ENCODE measurements at regions not wholly inside any gene's neighbourhood (a gene's known extent, or its start where the extent isn't known, plus 50 kb on each side); places are given as distances from the start of the nearest gene placed in this dataset.

DNA sequence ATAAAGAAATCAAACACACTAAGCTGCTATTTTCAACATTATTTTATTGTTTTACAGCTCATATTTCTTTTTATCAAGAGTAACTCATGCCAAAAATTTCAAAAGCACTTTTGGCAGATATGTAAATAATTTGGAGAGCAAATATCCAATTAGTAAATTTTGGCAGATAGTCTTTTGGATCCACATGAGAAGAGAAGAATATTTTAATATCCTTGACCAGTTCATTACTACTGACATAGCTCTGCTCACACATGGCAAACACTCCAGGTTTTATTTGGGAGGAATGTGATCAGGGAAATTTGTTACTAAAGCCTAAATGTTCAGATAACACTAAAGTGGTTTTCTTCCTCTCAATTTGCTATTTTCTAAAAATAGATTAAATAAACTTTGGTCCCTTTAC is 1054.3 kb downstream of the FAT4 start:
- Histone ChIP-seq H3K4me2 (ENCODE audit: low read depth, low read length) (no peak overlapping the region), H3K79me2 (ENCODE audit: low read length) (no peaks in the 10 kb centered on the region), H3K27ac (ENCODE audit: low read length) (no peak overlapping the region), H3K9me3 (replicated peaks; ENCODE audit: insufficient read depth, low read length) (no peaks in the 10 kb centered on the region), H3K4me1 (ENCODE audit: low read length) (no peaks in the 10 kb centered on the region), H3K36me3 (replicated peaks; ENCODE audit: insufficient read depth, low read length) (no peaks in the 10 kb centered on the region), H4K20me1 (ENCODE audit: insufficient read depth, low read length) (no peaks in the 10 kb centered on the region), H3F3A (ENCODE audit: insufficient read depth, low read length) (no peaks in the 10 kb centered on the region), H3K4me3 (ENCODE audit: low read length) (no peak overlapping the region), H2AFZ (ENCODE audit: low read length) (no peak overlapping the region), H3K27me3 (replicated peaks; ENCODE audit: insufficient read depth, low read length) (no peaks in the 10 kb centered on the region), H3K9ac (ENCODE audit: low read length) (no peak overlapping the region), H3K9me2 (replicated peaks; ENCODE audit: insufficient read depth, low read length) (no peaks in the 10 kb centered on the region)
- DNase-seq, result no peak
- TF ChIP-seq EZH2phosphoT487 (IDR thresholded peaks at IDR 0.05; ENCODE audit: low read length) (no peak), EZH2 (optimal IDR thresholded peaks at IDR 0.05; ENCODE audit: low read depth, low read length) (no peak), CTCF (IDR thresholded peaks at IDR 0.05; ENCODE audit: low read length) (no peak)

DNA sequence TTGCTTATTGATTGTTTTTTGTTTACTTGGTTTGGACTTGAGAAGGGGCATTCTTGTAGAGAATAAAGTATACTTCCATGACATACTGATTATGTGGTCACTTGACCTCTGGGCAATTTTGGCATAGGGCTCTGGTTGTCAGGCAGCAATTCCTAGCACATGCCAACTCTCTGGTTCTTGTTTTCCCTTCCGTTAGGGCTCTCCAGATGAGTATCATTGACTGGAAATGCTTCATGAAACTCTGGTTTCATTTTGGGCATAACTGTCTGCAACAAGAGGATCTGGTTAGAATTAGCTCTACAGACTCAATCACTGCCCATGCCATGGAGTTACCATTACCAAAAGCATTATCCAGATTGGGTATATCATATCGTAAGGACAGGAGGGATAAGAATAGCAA is 1057.9 kb downstream of the FAT4 start:
- DNase-seq, result no peak
- no peaks in the 10 kb centered on the region for H3K9me3 ChIP-seq (replicated peaks; ENCODE audit: insufficient read depth, low read length)
- H3K4me1 ChIP-seq (ENCODE audit: low read length), result no peaks in the 10 kb centered on the region
- no peaks in the 10 kb centered on the region for H4K20me1 ChIP-seq (ENCODE audit: insufficient read depth, low read length)
- H3K27me3 ChIP-seq (replicated peaks; ENCODE audit: insufficient read depth, low read length), result no peaks in the 10 kb centered on the region
- H2AFZ ChIP-seq (ENCODE audit: low read length), result no peak overlapping the region
- TF ChIP-seq CTCF (IDR thresholded peaks at IDR 0.05; ENCODE audit: low read length) (no peak), EZH2 (optimal IDR thresholded peaks at IDR 0.05; ENCODE audit: low read depth, low read length) (no peak), EZH2phosphoT487 (IDR thresholded peaks at IDR 0.05; ENCODE audit: low read length) (no peak)
- H3K36me3 ChIP-seq (replicated peaks; ENCODE audit: insufficient read depth, low read length), result no peaks in the 10 kb centered on the region
- no peaks in the 10 kb centered on the region for H3K79me2 ChIP-seq (ENCODE audit: low read length)
- H3K4me2 ChIP-seq (ENCODE audit: low read depth, low read length), result no peak overlapping the region
- no peak overlapping the region for H3K4me3 ChIP-seq (ENCODE audit: low read length)
- H3K9ac ChIP-seq (ENCODE audit: low read length), result no peak overlapping the region
- no peaks in the 10 kb centered on the region for H3F3A ChIP-seq (ENCODE audit: insufficient read depth, low read length)
- H3K9me2 ChIP-seq (replicated peaks; ENCODE audit: insufficient read depth, low read length), result no peaks in the 10 kb centered on the region
- H3K27ac ChIP-seq (ENCODE audit: low read length), result no peak overlapping the region

GRCh38 chr4:126375462-126376054 is 1060.8 kb downstream of the FAT4 start:
- no peak overlapping the region for H3K9ac ChIP-seq (ENCODE audit: low read length)
- no peaks in the 10 kb centered on the region for H3K27me3 ChIP-seq (replicated peaks; ENCODE audit: insufficient read depth, low read length)
- no peaks in the 10 kb centered on the region for H3F3A ChIP-seq (ENCODE audit: insufficient read depth, low read length)
- no peak for TF ChIP-seq CTCF (IDR thresholded peaks at IDR 0.05; ENCODE audit: low read length)
- no peak for TF ChIP-seq EZH2phosphoT487 (IDR thresholded peaks at IDR 0.05; ENCODE audit: low read length)
- TF ChIP-seq EZH2 (optimal IDR thresholded peaks at IDR 0.05; ENCODE audit: low read depth, low read length), result no peak
- no peaks in the 10 kb centered on the region for H3K79me2 ChIP-seq (ENCODE audit: low read length)
- H3K4me3 ChIP-seq (ENCODE audit: low read length), result no peak overlapping the region
- H3K9me3 ChIP-seq (replicated peaks; ENCODE audit: insufficient read depth, low read length), result no peaks in the 10 kb centered on the region
- H3K4me1 ChIP-seq (ENCODE audit: low read length), result no peaks in the 10 kb centered on the region
- H3K36me3 ChIP-seq (replicated peaks; ENCODE audit: insufficient read depth, low read length), result no peaks in the 10 kb centered on the region
- no peaks in the 10 kb centered on the region for H3K9me2 ChIP-seq (replicated peaks; ENCODE audit: insufficient read depth, low read length)
- H4K20me1 ChIP-seq (ENCODE audit: insufficient read depth, low read length), result no peaks in the 10 kb centered on the region
- H3K4me2 ChIP-seq (ENCODE audit: low read depth, low read length), result no peak overlapping the region
- DNase-seq, result no peak
- H2AFZ ChIP-seq (ENCODE audit: low read length), result no peak overlapping the region
- no peak overlapping the region for H3K27ac ChIP-seq (ENCODE audit: low read length)
